H1 (cell line): ENCODE measurements at regions not wholly inside any gene's neighbourhood (a gene's known extent, or its start where the extent isn't known, plus 50 kb on each side); places are given as distances from the start of the nearest gene placed in this dataset.

ENCODE experiments used
- CTCF ChIA-PET: fragments of 300-600 bp; sonication (Branson Sonifier 250); formaldehyde crosslinking; loops from one replicate; lab custom pipeline; 2021; ENCODE audit not compliant: partially characterized antibody; lab: Charles Lee
- POLR2A ChIA-PET: fragments of 300-600 bp; sonication (Branson Sonifier 250); formaldehyde crosslinking; loops from one replicate; lab custom pipeline; 2021; ENCODE audit warnings: inconsistent platforms; ENCODE audit not compliant: partially characterized antibody; lab: Charles Lee
- DNase-seq, 2 experiments: peaks; one replicate each; pipeline versions ENCODE4 v3.0.0 to v3.0.0-alpha.2; 2010 to 2022; ENCODE audit warnings: low spot score in 2 of 2, low read depth in 1 of 2, mixed read lengths in 1 of 2
- FAIRE-seq: peaks from 2 replicates; lab custom pipeline; 2011; peaks lifted over from hg19 to GRCh38; lab: Jason Lieb, UNC
- H2AFZ ChIP-seq: 2 replicates; pipeline ENCODE4 v1.8.1; 2012; ENCODE audit warnings: low read length, inconsistent platforms
- H2AK5ac ChIP-seq: 2 replicates; pipeline ENCODE4 v1.6.1; 2013; ENCODE audit warnings: low read depth, low read length
- H2BK120ac ChIP-seq: replicated peaks from 2 replicates; pipeline ENCODE3; 2013; ENCODE audit warnings: low read depth, low read length, inconsistent platforms
- H2BK12ac ChIP-seq: 2 replicates; pipeline ENCODE4 v1.6.1; 2013; ENCODE audit warnings: low read depth, low read length
- H2BK15ac ChIP-seq: 2 replicates; pipeline ENCODE4 v1.6.1; 2013; ENCODE audit warnings: low read length
- H2BK20ac ChIP-seq: 2 replicates; pipeline ENCODE4 v1.6.1; 2013; ENCODE audit warnings: low read length
- H2BK5ac ChIP-seq: 2 replicates; pipeline ENCODE4 v1.6.1; 2013; ENCODE audit warnings: low read depth, low read length
- H3K14ac ChIP-seq: 2 replicates; pipeline ENCODE4 v1.6.1; 2013; ENCODE audit warnings: inconsistent platforms; ENCODE audit not compliant: insufficient read length
- H3K18ac ChIP-seq: 2 replicates; pipeline ENCODE4 v1.6.1; 2013; ENCODE audit warnings: low read length; ENCODE audit errors: extremely low read depth
- H3K23ac ChIP-seq: 2 replicates; pipeline ENCODE4 v1.6.1; 2013; ENCODE audit warnings: inconsistent platforms; ENCODE audit not compliant: insufficient read length
- H3K23me2 ChIP-seq: 2 replicates; pipeline ENCODE4 v1.6.1; 2013; ENCODE audit warnings: low read depth, low read length
- H3K27ac ChIP-seq: 2 replicates; pipeline ENCODE4 v1.6.1; 2011; ENCODE audit warnings: low read depth, low read length, inconsistent platforms
- H3K27me3 ChIP-seq, 4 experiments: replicated peaks in 1 of 4; 1 replicate in 1 of 4; 2 replicates in 3 of 4; pipeline versions ENCODE4 v1.6.1 to v1.8.1; 2011 to 2013; ENCODE audit warnings: low read length in 3 of 4, mild to moderate bottlenecking in 3 of 4, inconsistent platforms in 2 of 4, mixed read lengths in 2 of 4, moderate library complexity in 1 of 4; ENCODE audit not compliant: control insufficient read depth in 3 of 4, insufficient read depth in 3 of 4; ENCODE audit errors: extremely low read depth in 1 of 4
- H3K36me3 ChIP-seq, 4 experiments: 2 replicates each; pipeline versions ENCODE4 v1.6.1 to v1.8.1; 2011 to 2013; ENCODE audit warnings: mild to moderate bottlenecking in 4 of 4, low read length in 3 of 4, moderate library complexity in 2 of 4, control low read depth in 1 of 4, inconsistent platforms in 1 of 4; ENCODE audit not compliant: insufficient read depth in 4 of 4, control insufficient read depth in 2 of 4
- H3K4ac ChIP-seq: replicated peaks from 2 replicates; pipeline ENCODE3; 2013; ENCODE audit warnings: low read length, low read depth, mixed read lengths, inconsistent platforms; ENCODE audit not compliant: insufficient read length
- H3K4me1 ChIP-seq, 4 experiments: replicated peaks in 1 of 4; 1 replicate in 1 of 4; 2 replicates in 3 of 4; pipeline versions ENCODE4 v1.6.1 to v1.8.1; 2011 to 2013; ENCODE audit warnings: low read length in 3 of 4, inconsistent platforms in 2 of 4, mixed read lengths in 1 of 4; ENCODE audit not compliant: insufficient read depth in 4 of 4, control insufficient read depth in 3 of 4
- H3K4me2 ChIP-seq, 2 experiments: 2 replicates each; pipeline versions ENCODE4 v1.6.1 to v1.8.1; 2011 to 2013; ENCODE audit warnings: low read depth in 2 of 2, low read length in 2 of 2, control low read depth in 1 of 2, inconsistent platforms in 1 of 2, mild to moderate bottlenecking in 1 of 2; ENCODE audit not compliant: insufficient read depth in 1 of 2
- H3K4me3 ChIP-seq, 4 experiments: fragments of 200-600, 300-600 bp in 1 of 4; sonication (generic), shearing (Covaris generic), sonication (Bioruptor Twin) in 1 of 4; 2 replicates each; pipeline versions ENCODE4 v1.5.1 to v1.8.1; 2011 to 2016; ENCODE audit warnings: low read length in 4 of 4, low read depth in 3 of 4, control low read depth in 2 of 4, inconsistent platforms in 2 of 4, mild to moderate bottlenecking in 2 of 4, mixed read lengths in 1 of 4, moderate library complexity in 1 of 4; ENCODE audit not compliant: insufficient read depth in 2 of 4; ENCODE audit errors: extremely low read depth in 1 of 4
- H3K56ac ChIP-seq: replicated peaks from 2 replicates; pipeline ENCODE3; 2013; ENCODE audit warnings: low read depth, mild to moderate bottlenecking, mixed read lengths, low read length, inconsistent platforms; ENCODE audit not compliant: insufficient read length
- H3K79me1 ChIP-seq: 2 replicates; pipeline ENCODE4 v1.6.1; 2013; ENCODE audit warnings: low read depth, low read length, control low read depth
- H3K79me2 ChIP-seq, 2 experiments: 2 replicates each; pipeline versions ENCODE4 v1.6.1 to v1.8.1; 2012 to 2013; ENCODE audit warnings: low read length in 2 of 2, mild to moderate bottlenecking in 2 of 2, inconsistent platforms in 1 of 2; ENCODE audit not compliant: insufficient read depth in 2 of 2, control insufficient read depth in 1 of 2
- H3K9ac ChIP-seq, 4 experiments: replicated peaks in 1 of 4; 1 replicate in 1 of 4; 2 replicates in 3 of 4; pipeline versions ENCODE4 v1.6.1 to v1.8.1; 2011 to 2013; ENCODE audit warnings: low read depth in 3 of 4, low read length in 3 of 4, control low read depth in 2 of 4, mild to moderate bottlenecking in 2 of 4, moderate library complexity in 2 of 4, inconsistent platforms in 1 of 4; ENCODE audit errors: extremely low read depth in 1 of 4
- H3K9me3 ChIP-seq, 2 experiments: 2 replicates each; pipeline versions ENCODE4 v1.6.1 to v1.8.1; 2012 to 2013; ENCODE audit warnings: mild to moderate bottlenecking in 2 of 2, moderate library complexity in 2 of 2, control low read depth in 1 of 2, inconsistent platforms in 1 of 2, low read depth in 1 of 2, low read length in 1 of 2, mixed read lengths in 1 of 2; ENCODE audit not compliant: insufficient read depth in 2 of 2
- H4K20me1 ChIP-seq, 2 experiments: replicated peaks in 1 of 2; 2 replicates each; pipeline versions ENCODE3 to v1.8.1; 2011 to 2013; ENCODE audit warnings: inconsistent platforms in 2 of 2, low read length in 2 of 2, mild to moderate bottlenecking in 1 of 2; ENCODE audit not compliant: insufficient read depth in 2 of 2, control insufficient read depth in 1 of 2
- H4K5ac ChIP-seq: 2 replicates; pipeline ENCODE4 v1.6.1; 2013; ENCODE audit warnings: low read length, low read depth, mixed read lengths, inconsistent platforms; ENCODE audit not compliant: insufficient read length
- H4K8ac ChIP-seq: 2 replicates; pipeline ENCODE4 v1.8.0; 2013; ENCODE audit warnings: mild to moderate bottlenecking, moderate library complexity, low read length, inconsistent platforms; ENCODE audit not compliant: insufficient read depth; ENCODE audit errors: extremely low read depth
- H4K91ac ChIP-seq: replicated peaks from 2 replicates; pipeline ENCODE3; 2013; ENCODE audit warnings: low read length, mixed read lengths, inconsistent platforms; ENCODE audit not compliant: insufficient read length
- CBX5 ChIP-seq: fragments of 300-800, 300-1000 bp; sonication (generic); IDR thresholded peaks from 2 replicates; pipeline ENCODE4 v1.7.1; 2016; ENCODE audit warnings: antibody characterized with exemption, low read length, low read depth
- SP1 ChIP-seq: IDR thresholded peaks from 2 replicates; pipeline ENCODE4 v1.6.1; 2011; ENCODE audit warnings: low read depth, low read length
- SRF ChIP-seq: IDR thresholded peaks from 2 replicates; pipeline ENCODE4 v1.6.1; 2011; ENCODE audit warnings: mild to moderate bottlenecking, low read depth, low read length, moderate library complexity
- WGBS, 2 experiments: shearing (Covaris generic) in 1 of 2; methylation state at CpG; one replicate each; pipeline versions ENCODE4 v1.1.6 to v1.1.7; 2013 to 2015; ENCODE audit warnings: low lambda C conversion rate in 2 of 2, mixed read lengths in 2 of 2, inconsistent platforms in 1 of 2, low coverage in 1 of 2, missing lambda C conversion rate in 1 of 2; ENCODE audit not compliant: insufficient replicate concordance in 2 of 2, insufficient coverage in 1 of 2, insufficient read length in 1 of 2; ENCODE audit errors: extremely low coverage in 1 of 2, missing lambda C conversion rate in 1 of 2; 5-methylcytosine and 5-hydroxymethylcytosine counted together
- TF ChIP-seq, protein P1 (sequence below): IDR thresholded peaks from 2 replicates; pipeline ENCODE4 v1.6.1; 2012; ENCODE audit warnings: low read length, inconsistent platforms

DNA sequence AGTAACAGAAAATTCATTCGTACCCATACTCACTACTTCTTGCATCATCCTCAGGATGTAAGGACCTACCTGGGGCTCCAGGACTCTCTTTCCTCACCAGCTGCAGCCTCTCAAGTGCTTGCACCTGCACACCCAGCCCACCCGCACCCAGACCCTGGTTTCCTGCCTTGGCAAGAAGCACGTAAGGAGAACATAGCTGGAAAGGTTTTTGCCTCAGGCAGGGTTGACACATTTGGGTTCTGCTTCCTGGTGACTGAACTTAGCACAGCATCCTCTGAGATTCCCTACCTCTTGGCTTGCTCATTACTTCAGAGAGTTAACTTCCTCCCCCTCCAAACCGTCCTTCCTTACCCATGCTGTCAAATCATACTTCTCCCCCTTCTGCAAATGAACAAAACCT lies 556.9 kb downstream of the CD83 start:
- TF ChIP-seq SRF (no peak), CBX5 (no peak), SP1 (no peak)
- TF ChIP-seq, protein P1, sequence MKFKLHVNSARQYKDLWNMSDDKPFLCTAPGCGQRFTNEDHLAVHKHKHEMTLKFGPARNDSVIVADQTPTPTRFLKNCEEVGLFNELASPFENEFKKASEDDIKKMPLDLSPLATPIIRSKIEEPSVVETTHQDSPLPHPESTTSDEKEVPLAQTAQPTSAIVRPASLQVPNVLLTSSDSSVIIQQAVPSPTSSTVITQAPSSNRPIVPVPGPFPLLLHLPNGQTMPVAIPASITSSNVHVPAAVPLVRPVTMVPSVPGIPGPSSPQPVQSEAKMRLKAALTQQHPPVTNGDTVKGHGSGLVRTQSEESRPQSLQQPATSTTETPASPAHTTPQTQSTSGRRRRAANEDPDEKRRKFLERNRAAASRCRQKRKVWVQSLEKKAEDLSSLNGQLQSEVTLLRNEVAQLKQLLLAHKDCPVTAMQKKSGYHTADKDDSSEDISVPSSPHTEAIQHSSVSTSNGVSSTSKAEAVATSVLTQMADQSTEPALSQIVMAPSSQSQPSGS: no peak
- H2BK120ac ChIP-seq: no peak overlapping the region
- no peaks in the 10 kb centered on the region for H3K79me2 ChIP-seq
- DNase-seq: no peak
- no peak overlapping the region for H2BK20ac ChIP-seq
- no peak overlapping the region for H3K18ac ChIP-seq
- no peak overlapping the region for H4K5ac ChIP-seq
- no peak overlapping the region for H2AFZ ChIP-seq
- H3K23ac ChIP-seq: no peak overlapping the region
- H2BK5ac ChIP-seq: no peak overlapping the region
- no peaks in the 10 kb centered on the region for H3K27me3 ChIP-seq
- no peak overlapping the region for H3K27ac ChIP-seq
- POLR2A ChIA-PET: no interaction called here
- no peak overlapping the region for H4K8ac ChIP-seq
- H3K4me2 ChIP-seq: no peak overlapping the region
- H2BK12ac ChIP-seq: no peak overlapping the region
- no peaks in the 10 kb centered on the region for H3K9me3 ChIP-seq
- H3K9ac ChIP-seq: no peak overlapping the region
- H4K91ac ChIP-seq: no peak overlapping the region
- H3K23me2 ChIP-seq: no peaks in the 10 kb centered on the region; the same call in 1 of the 2 replicates
- H3K79me1 ChIP-seq: no peaks in the 10 kb centered on the region
- CTCF ChIA-PET: no interaction called here
- no peak overlapping the region for H3K4ac ChIP-seq
- no peak overlapping the region for H3K14ac ChIP-seq
- FAIRE-seq: no peak
- no peak overlapping the region for H2BK15ac ChIP-seq
- 87% methylated on average over 4 of the region's 4 CpGs; no CpG with 5 or more reads in 1 of the 2 experiments for WGBS, 2 experiments
- no peaks in the 10 kb centered on the region for H3K36me3 ChIP-seq
- no peak overlapping the region for H3K4me3 ChIP-seq
- H3K4me1 ChIP-seq: peaks cover 0 to 5% (median 4%) of the 10 kb centered on the region in 4 experiments; a peak in 3 of 7 replicates
- H4K20me1 ChIP-seq: no peaks in the 10 kb centered on the region
- no peak overlapping the region for H2AK5ac ChIP-seq
- H3K56ac ChIP-seq: no peak overlapping the region
